NCI-H1436 treated with DMSO at 0.1 percent for 48 hours (cell line): ENCODE measurements at regions not wholly inside any gene's neighbourhood (a gene's known extent, or its start where the extent isn't known, plus 50 kb on each side); places are given as distances from the start of the nearest gene placed in this dataset.

Experiments used
- DNase-seq: peaks from one replicate; lab custom pipeline; 2025; lab: John Stamatoyannopoulos, UW

DNA sequence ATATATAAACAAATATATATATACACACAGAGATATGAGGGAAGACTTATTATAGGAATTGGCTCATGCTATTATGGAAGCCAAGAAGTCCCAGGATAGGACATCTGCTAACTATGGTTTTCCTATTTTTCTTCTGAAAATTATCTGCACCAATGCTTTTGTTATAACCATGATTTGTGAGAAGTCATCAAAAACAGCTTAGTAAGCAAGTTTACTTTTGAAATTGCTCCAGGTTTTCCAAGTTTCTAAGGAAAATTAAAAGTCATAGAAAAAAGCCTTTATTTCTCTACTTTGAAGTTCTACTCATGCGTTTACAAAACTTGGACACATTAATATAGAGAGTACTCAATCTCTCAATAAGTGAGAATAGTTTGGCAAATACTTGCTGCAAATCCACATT is 213.1 kb downstream of the TRAM1L1 start:
- DNase-seq = no peak

DNA sequence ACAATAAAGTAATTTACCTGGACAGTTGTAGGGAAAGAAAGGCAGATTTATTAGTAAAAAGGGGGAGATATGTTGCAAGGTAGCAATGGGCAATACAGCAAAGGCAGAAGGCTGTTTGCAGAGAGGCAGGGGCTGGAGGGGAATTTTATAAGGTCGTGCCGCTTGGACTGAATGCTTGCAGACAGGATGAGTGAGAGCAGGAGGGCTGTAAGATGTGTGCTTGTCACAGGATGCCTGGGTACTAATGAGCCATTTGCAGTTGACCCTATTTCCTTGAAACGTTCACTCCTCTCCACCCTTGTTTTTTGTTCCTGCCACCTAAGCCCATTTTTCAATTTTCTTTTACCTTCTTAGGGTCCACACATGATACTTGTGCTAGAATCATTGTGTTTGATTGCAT is 214.7 kb downstream of the TRAM1L1 start:
- DNase-seq = no peak

DNA sequence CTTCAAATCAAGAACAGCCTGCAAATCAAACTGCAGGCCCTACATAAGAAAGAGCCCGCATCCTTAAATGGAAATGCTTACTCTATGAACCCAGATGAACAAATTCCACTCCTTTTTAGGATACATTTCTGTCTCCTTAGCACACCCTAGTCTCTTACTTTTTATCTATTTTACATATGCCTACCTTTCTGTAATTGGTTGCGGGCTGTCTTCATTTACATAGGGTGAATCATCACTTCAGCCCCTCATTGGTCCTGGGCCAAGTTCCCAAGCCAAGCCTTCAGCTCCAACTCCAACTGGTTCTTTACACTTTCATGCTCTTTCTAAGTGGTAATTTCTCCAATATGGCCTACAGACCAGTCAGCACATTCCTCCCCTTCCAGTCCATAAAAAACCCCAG is 219.3 kb downstream of the TRAM1L1 start:
- no peak for DNase-seq

DNA sequence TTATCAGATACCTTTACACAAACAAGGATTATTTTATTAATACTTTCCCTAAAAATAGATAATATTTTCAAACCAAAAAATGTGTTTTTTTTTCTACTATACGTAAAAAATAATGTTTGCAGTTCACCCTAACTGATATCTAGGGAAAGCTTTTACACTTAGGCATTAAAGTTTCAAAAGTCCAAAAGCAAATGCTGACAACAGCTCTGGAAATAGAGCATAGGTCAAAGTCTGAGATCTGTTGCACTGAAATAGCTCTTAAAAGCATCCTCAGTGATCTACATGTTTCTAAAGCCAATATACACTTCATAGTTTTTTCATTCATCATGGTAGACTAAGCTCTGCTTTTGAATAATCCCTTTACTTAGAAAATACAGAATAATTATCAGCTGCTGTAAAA is 222.8 kb downstream of the TRAM1L1 start:
- DNase-seq = no peak

DNA sequence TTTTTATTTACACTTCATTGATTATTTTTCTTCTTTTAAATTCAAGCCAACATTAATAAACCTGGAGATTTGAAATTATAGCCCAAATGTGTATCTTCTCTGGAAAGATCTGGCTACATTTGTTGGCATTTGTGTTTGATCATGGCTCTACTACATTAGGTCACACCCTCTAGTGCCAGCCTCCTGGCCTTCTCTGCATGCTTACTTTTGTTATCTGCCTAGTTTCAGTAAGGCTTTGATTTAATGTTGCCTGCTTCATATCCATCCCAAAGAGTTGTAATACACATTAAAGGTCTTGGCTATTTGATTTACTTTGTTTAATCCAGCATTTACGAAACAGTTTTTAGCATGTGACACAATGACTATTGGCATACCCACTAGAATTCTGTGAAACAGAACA is 224.5 kb downstream of the TRAM1L1 start:
- no peak for DNase-seq

DNA sequence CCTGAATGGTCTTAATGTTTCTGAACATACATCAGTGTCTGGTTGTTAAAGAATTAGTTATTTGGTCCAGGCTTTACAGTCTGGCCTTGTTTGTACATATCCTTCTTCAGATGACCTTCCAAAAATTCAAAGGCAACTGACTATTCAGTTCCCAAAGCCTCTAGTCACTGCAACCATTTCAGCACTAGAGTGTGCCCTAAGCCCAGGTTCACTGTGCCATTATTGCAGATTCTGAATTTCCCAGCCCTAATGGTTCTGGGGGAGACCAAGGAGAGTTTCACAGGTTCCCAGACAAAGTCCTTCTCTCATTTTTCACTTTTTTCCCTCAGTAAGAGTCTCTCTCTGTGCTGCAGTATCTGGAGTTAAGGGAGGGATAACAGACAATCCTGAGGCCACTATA is 235.8 kb downstream of the TRAM1L1 start:
- no peak for DNase-seq

DNA sequence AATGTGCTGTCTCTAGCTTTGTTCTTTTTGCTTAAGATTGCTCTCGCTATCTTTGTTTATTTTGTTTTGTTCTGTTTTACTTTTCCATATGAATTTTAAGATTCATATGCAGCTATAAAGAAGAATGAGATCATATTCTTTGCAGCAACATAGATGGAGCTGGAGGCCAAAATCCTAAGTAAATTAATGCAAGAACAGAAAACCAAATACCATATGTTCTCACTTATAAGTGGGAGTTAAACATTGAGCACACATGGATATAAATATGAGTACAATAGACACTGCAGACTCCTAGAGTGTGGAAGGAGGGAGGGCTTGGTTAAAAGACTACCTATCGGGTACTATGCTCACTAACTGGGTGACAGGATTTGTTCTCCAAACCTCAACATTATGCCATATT is 237.8 kb downstream of the TRAM1L1 start:
- no peak for DNase-seq

DNA sequence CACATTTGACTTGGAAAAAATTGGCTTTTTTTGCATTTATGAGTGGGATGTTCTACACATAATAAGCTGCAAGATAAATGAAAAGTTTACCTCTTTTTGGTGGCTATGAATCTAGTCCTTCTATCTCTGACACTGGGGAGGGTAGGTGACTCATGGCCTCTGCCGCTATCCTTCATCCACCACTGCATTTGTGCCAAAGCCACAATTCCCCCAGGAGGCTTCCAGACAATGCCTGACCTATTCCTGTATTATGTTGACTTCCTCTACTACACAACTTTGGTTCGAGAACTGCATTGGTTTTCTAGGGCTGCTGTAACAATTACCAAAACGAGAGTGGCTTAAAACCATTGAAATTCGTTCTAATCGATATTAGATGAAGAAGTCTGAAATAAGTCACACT is 245.6 kb downstream of the TRAM1L1 start:
- no peak for DNase-seq

DNA sequence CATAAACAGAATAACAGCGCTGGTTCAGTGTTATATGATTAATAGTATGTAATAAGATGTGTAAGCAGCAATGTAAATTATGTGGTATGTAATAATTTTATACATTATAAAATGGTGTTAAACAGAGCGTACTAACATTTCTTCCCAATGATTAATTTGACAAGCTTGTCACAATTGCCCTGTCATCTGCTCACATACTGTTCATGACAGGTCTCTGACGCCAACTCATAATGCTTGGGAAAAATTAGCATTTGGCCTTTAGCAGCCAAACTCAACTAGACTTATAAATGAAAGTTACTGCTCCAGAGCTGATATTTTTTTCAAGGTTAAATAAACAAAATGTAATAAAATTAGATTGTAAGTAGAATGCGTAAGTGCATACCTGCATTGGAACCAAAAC is 246.8 kb downstream of the TRAM1L1 start:
- DNase-seq = no peak

DNA sequence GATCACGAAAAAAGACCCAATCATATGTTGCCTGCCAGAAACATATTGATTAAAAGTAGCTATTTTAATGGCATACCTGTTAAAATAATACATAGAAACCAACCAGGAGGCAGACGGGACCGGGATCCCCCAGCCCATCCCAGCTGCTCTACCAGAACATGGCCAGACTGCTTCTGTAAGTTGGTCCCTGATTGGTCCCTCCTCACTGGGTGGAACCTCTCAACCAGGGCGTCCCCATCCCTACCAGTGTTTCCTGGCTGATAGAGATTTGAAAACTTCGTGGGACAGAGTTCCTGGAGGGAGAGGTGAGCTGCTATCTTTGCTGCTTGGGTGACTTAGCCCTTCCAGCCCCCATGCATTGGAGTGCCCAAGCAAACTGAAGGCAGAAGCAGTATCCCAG is 256.2 kb downstream of the TRAM1L1 start:
- no peak for DNase-seq

DNA sequence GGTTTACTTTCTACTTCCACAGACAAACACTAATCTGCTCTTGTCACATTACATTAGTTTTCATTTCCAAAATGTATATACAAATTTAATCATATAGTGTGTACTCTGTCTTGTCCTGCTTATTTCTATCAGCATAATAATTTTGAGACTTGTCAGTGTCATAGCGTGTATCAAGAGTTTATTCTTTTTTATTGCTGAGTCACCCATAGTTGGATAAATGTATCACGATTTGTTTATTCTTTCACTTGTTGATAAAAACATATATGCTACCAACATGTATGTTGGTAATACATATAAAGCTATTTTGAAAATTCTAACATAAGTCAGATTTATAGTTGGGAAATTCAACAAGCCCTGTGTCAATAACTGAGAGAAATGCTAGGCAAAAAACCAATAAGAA is 261.2 kb downstream of the TRAM1L1 start:
- no peak for DNase-seq

DNA sequence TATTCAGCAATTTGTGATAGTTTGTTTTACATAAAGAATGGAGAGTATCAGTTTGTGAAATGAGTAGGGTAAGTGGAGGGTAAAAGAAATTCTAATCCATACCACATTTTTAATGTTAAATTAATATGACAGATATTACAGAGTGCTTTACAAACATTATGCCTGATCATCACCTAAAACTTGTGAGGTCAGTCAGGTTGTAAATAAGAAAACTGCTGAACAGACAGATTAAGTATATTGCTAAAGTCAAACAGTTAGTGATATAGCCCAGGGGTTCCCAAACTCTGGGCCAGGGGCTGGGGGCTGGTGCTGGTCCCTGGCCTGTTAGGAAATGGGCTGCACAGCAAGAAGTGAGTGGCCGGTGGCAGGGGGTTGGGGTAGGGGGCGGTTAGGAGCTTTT is 273.6 kb downstream of the TRAM1L1 start:
- no peak for DNase-seq

DNA sequence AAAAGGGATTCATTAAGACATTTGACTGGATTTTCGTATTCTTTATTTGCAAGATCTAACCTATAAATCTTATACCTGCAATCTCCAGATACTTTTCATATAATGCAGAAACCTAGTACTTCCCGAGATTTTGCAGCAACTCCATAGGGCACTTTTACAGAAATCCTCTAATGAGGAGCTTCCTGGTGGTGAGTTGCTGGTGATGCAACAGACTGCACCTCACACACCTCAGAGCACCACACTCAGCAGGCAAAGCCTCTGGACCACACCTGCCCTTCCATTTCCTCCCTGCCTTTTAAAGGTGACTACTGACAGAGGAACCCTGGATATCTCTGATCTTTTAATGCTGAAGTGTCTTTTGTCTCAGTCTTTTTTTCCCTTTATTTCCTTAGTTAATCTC is 289.4 kb downstream of the TRAM1L1 start:
- no peak for DNase-seq

DNA sequence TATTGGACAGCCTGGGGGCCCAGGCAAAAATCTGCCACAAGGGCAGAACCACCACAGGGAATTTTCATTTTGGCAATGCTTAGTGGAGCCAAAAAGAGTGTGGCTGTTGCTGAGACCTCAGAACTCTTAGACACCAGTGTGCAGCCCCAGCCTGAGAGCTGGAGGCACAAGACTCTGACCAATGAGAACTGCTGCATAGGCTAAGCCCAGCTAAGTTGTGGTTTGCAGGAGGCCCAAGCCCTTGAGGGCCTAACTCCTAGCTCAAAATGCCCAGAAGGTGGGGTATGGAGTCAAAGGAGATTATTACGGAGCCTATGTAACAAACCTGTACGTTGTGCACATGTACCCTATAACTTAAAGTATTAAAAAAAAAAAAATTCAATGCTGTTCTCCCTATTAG is 296.7 kb downstream of the TRAM1L1 start:
- DNase-seq = no peak

DNA sequence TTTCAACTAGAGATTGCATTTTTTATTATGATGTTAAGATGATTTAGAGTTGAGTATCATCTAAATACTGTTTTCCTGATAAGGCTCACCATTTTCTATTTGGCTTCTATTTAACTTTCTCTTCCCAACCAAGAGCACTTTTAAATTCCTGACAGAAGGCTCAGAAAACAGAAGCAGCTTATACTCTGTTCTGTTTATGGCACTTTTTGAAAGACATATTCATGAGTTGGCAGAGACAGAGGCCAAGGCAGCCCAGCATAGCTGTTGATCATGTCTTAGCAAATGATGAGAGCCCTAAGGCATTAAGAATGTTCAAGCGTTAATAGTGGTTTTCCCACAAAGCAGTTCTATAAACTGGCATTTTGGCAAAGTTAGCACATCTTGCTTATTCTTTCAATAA is 330.3 kb downstream of the TRAM1L1 start:
- DNase-seq = no peak

DNA sequence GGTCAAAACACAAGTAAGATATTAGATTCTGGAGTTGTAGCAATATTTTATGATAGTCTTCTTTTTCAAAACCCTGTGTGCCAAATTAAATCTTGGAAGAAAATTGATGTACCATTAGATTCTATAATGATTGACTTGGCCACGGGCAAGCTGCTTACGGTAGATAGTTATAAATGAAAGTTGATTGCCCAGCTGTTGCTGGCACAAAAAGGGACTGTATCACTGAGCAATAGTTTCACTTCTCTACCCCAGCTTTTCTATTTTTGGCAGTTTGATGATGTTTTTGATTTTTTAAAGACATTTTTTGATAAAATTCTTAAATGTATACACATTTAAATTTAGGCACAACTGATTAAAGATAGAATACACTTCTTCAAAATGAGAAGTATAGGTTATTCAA is 333.3 kb downstream of the TRAM1L1 start:
- DNase-seq = no peak

DNA sequence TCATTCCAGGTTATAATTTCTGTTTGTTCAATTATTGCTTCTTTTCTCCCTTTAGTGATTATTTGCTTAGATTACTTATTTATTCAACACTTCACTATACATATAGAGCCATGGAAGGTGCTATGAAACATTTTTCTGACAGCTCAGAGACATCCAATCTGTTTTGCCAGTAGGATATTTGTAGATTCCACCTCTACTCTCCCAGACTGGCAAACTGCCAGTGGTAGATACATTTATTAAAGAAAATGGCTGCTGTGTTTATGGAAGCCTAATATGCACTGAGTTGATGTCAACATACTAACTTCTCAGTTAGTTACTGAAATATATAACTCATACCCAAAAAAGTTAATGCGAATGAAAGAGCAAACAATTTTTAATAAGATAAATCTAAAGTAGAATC is 348.6 kb downstream of the TRAM1L1 start:
- no peak for DNase-seq

DNA sequence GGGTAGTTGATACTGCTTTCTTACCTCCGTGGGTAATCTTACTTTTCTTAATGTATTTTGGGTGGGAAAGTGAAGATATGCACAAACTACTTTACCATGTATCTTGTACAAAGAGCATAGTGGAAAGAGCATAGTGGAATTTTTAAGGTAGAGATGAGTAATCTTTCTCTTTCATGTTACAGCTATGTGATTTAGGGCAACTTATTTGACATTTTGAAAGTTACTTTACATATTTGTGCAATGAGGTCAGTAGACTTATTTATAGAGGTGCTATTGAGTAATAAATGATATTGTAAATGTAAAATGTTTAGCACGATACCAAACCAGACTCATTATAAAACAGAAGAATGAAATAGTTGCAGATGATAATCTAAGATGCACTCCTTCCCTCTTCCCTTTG is 351.2 kb downstream of the TRAM1L1 start:
- no peak for DNase-seq

DNA sequence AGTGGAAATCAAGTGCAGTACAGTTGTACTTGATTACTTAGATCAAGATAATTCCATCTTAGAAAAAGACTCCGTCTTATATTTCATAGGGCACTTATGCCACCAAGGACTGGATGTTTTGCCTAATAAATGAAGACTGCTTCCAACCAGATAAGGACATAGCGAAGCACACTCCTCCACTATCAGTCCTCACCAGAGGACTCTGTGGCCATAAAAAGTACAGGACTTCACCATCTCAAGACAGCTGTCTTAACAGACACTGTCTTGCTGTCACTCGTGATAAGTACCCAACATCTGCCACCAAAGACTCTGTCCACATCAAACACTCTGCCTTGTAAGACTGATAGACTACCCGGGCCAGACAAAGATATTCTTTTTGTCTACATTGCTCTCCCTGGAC is 352.0 kb downstream of the TRAM1L1 start:
- no peak for DNase-seq

DNA sequence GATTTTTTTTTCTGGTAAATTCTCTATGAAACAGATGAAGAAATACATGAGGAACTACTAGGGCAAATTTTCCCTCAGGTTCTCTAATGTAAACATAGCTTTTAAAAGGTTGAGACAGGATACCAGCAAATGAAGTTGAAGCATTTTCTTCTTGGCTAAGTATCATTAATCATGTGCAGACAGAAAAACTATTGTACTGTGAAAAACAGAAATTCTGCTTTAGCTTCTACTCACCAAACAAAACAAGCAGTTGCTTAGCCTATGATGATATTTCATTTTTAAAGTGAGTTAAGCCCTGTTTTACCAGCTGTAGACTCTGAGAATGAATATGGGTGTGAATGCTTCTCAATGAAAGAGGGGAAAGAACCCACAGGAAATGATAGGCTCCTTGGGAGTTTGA is 358.9 kb downstream of the TRAM1L1 start:
- DNase-seq = no peak

DNA sequence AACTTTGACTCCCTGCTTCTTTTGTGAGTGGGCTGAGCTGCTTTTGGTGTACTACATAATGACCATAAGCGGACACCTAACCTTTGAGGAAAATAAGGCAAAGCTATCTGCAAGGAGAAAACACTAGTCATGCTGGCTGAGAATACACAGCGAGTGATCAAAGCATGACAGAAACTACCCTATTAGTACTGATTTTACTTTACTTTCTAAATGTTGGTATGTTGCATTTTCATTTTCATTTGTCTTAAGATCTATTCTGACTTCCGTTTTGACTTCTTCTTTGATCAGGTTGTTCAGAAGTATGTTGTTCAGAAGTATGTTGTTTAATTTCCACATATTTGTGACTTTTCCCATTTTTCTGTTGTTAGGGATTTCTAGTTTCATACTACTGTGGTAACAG is 361.1 kb downstream of the TRAM1L1 start:
- DNase-seq = no peak

DNA sequence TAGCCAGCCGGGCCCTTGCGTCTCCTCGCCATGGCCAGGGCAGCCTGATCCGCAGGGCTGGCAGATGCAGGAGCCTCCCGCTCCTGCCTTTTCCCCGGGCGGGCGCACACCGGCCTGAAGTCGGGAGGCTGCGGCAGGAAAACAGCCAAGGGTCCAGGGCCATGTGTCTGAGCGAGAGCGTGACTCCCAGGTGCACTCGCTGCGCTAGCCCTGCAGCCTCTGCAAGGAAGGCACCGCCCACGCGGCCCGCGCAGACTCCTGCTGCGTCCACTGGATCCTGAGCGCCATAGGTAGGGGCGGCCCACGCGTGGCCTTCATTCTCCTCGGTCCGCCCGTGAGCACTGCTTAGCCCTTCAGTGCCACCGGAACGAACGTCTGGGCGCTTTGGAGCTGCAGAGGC is 379.9 kb downstream of the TRAM1L1 start:
- no peak for DNase-seq

DNA sequence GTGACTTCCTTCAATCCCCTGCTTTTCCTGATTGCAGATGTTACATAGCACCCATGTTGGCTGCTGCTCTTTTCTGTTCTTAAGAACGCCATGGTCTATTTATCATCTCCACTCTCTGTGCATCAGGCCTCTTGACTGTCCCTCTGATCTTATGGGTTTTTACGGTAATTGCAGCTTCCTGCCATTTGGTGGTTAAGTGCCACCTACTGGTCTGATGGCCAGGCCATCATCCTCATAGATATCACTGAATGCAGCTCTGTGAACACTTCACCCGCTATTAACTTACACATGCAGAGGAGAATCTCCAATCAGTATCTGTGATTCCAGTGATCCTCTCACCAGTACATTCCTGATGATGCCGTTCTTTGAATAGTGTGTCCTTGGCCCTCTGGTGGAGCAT is 382.4 kb downstream of the TRAM1L1 start:
- DNase-seq = no peak

DNA sequence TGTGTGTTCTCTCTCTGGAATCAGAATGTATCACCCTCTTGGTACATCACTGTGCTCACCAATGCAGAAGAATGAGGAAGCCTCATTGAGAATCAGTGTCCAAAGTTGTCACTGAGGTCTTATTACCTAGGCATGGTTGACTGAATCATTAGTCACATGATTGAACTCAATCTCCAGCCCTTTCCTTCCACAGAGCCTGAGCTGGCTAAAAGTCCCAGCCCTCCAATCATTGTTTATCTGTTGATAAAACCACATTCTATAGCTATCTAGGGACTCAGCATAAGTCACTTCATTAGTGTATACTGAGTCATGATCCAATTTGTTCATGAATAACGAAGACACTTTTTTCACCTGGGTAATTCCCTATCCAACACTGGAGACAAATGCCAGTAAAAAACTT is 396.8 kb downstream of the TRAM1L1 start:
- DNase-seq = no peak

DNA sequence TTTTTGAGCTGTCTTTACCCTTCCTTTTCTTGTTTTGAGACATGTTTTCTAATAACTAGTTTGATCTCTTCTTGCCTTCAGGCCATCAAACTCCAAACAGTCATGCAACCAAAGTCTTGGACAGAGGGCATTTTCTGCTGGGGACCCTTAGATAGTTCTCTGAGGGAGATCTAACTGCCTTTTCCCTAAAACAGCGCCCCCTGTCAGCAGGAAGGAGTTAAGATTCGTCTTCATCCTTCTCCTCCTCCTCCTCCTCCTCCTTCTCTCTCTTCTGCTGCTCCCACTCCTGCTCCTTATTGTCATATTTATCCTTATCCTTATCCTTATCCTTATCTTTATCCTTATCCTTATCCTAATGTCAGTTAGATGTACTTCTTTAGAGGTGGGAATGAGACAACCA is 417.2 kb downstream of the TRAM1L1 start:
- DNase-seq = no peak
